Activated CD4-positive, alpha-beta T cell treated with anti-CD3 and anti-CD28 coated beads, Interleukin-2, amount 50 U/mL, for 16 hours (primary cell): ENCODE measurements at regions not wholly inside any gene's neighbourhood (a gene's known extent, or its start where the extent isn't known, plus 50 kb on each side); places are given as distances from the start of the nearest gene placed in this dataset.
A peak's percentile ranks its signal among the peaks of the same experiment; 100 is the strongest.

Experiments
- DNase-seq: peaks from one replicate; pipeline ENCODE4 v3.0.0-alpha.2; 2020

DNA sequence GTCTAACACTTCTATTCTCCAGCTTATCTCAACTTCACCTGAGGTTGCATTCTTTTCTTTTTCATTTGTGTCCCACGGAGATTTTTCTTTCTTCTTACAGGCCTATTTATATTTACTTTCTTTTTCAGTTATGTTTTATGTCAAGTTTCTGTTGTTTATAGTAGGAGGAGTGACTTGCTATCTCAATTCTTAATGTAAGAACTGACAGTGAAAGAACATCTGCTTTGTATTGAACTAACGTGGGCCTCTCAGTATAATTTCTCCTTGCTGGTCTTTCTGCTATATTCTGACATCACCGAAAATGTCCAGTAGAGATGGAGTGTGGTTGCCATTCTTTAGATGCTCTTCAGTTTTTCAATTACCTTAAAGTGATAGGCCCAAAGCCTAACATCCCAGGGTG lies 521.7 kb downstream of the EPM2A start:
- DNase-seq = no peak

DNA sequence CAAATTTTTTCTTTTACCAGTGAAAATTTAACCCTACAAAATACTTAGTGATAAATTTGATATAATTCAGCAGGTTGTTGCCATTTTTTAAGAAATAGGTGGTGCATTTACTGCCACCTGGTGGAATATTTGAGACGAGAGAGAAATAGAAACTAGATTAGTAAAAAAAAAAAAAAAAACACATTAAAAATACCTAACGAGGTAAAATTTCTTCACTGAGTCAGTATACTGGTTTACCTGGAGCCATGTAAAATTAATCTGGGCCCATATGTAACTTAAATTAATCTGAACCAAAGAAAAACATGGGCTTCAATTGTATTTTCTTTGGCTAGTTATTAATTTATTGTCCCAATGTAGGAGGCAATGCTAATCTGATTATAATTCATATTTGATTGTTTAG lies 520.8 kb downstream of the EPM2A start:
- peak; percentile 50 for DNase-seq

DNA sequence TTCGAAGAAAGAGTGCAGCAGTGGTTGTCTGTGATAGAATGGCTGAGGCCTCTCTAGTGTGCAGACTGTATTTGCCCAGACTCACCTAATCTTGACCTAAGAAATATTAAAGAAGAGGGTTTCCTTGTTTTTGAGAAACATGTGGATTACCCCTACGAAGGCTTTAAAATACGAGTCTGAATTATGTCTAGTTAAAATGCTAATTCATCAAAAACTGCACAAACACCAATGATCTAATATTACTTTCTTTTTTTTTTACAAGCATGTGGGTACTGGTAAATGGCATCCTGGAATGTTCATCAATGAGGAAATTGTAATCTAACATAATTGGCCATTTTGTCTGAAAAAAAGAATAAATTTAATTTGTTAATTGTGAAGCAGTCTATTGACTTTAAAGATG lies 510.9 kb downstream of the EPM2A start:
- no peak for DNase-seq

DNA sequence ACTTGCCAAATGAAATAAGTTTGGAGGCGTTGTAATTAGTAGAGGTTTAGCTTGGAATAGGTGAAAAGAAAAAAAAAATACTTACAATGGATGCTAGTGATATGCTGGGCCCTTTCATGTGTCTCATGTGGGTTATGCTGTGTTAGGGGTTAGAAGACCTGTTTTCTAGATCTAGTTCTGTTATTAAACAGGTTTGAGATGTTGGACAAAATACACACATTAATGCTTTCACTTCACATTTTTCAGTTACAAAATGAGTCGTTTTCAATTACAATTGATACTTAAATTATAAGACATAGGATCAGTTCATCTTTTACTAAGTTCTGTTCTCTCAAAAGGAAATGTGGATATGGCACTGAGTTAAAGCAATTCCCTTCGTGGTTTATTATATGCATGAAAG lies 509.8 kb downstream of the EPM2A start:
- no peak for DNase-seq

DNA sequence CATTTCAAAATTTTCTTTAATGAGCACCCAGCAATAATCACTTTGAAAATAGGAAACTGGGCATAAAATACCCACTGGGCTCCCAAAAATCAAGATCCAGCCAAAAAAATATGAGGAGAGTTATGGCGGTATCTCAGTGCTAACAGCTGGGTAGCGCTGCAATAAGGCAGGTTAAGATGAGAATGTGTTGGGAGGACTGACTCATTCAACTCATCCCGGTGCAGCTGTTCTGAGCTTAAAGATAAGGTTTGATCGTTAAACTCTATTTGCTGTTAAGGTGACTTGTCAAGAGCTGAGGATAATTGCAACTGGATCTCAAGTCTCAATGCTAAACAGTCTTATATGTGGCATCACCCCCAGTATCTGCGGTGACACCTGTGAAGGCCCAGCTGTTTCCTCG lies 507.7 kb downstream of the EPM2A start:
- DNase-seq = no peak

DNA sequence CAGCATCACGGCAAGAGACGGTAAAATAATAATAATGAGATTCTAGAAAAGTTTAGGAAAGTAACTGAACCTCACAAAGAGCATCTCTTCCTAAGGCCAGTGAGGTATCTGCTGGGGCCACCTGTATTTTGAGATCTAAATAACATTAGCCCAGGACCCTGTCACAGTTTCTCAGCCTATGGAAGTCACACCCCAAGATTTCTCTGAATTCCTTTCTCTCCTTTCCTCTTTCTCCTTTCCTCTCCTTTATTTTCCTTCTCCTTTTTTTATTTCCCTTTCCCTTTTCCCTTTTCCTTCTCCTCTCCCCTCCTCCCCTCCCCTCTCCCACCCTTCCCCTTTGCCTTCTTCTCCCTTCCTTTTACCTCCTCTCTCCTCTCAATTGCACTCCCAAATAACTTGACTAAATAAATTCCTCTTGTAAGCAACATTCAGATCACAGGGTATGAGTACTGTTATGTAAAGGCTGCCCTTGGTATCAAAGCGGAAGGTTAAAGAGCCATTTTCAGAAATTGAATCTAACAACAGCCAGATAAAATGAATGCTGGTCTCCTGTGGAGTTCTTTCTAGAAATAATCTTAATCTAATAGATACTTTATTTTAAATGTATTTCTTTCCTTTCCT lies 506.2 kb downstream of the EPM2A start:
- no peak for DNase-seq

DNA sequence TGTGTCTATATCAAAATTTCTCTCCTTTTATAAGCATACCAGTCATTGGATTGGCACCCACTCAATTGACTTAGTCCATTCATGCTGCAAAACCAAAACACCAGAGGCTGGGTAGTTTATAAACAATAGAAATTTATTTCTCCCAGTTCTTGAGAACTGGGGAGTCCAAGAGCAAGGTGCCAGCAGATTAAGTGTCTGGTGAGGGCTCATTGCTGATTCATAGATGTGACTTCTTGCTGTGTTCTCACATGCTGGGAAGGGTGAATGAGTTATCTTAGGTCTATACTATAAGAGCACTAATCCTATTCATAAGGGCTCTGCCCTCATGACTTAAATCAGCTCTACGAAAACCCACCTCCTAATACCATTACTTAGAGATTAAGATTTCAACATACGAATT lies 501.4 kb downstream of the EPM2A start:
- DNase-seq = no peak

DNA sequence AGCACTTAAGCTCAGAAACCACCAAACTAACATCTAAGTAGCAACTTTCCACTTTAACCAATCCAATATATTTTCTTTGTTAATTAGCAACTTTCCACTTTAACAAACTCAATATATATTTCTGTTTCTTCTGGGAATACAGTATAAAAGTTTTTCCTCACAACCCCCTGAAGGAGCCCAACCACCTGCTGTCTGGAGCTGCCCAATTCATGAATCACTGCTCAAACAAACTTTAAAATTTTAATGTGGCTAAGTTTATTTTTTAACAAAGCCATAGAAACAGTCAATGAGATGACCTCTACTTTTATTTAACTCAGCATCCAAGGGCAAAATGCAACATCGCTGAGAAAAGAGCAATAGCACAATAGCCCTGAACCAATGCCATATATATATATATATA lies 500.1 kb downstream of the EPM2A start:
- no peak for DNase-seq

DNA sequence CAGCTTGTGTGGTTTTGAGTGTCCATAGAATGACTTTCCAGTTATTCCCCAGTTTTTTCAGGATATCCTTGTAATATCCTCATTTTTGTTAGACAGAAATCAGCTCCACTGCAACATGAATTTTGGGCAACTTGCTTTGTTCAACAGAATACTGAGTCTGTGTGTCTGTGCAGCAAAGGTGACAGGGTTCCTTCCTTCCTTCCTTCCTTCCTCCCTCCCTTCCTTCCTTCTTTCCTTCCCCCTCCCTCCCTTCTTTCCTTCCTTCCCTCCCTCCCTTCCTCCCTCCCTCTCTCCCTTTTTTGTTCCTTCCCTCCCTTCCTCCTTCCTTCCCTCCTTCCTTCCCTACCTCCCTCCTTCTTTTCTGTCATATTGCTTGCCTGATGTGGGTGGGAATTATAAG lies 496.5 kb downstream of the EPM2A start:
- no peak for DNase-seq

DNA sequence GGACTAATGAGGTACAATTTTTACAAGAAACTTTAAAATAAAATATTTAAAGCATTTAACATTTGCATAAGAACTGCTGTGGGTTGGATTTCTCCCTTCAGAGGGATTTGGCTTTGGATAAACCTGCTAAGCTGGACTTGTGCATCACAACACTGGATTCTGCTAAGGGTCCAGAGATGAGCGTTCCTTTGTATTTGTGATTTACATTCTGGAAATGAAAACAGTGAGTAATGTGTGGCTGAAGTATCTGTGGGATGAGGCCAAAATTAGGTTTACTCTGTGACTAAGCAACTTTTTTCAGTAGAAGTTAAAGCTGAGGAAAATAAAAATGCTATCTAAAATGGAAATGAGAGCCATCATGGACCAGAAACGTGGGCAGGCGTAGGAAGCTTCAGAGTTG lies 494.3 kb downstream of the EPM2A start:
- no peak for DNase-seq

DNA sequence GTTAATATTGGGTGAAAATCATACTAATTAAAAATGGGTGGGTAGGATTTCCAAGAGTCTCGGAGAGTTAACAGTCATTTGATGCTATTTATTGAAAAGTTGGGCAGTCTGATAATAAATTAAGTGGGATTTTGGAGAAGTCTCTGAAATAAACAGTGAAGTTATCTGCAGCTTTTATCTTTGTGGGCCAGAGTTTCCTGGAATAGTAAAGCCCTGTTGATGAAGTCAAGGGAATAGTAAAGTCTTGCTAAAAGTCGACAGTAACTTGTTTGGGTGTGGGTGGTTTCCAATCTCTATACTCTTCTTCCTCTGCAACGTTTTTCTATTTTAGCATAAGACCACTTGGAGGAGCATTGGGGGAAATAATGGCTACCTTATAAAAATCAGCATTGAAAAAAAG lies 493.6 kb downstream of the EPM2A start:
- no peak for DNase-seq

DNA sequence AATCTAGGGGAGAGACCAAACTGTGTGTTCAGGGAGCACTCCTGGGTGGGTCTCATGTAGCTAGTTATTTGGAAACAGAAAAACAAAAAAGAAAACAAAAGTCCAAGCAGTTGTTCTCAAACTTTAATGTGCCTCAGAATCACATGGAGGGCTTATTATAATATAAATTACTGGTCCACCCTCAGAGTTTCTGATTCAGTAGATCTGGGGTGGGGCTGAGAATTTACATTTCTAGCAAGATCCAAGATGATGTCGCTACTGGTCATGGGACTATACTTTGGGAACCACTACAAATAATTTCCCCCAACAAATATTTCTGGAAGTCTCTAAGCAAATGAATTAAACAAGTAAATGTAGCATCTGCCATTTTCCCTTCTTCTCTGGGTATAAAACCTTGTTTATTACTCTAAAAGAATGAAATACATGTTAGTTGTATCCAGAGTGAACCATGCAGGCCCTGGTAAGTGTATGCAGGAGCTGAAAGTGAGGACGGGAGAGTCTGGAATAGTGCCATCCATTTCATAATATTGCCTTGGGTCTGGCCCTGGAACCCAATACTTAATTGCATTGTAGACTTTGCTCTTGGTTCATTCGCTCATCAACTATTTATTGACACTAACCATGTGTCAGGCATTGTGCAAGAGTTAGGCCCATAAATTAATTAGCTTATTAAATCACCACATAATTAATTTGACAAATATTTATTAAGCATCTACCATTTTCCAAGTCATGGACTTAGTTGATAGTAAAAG lies 490.8 kb downstream of the EPM2A start:
- no peak for DNase-seq

DNA sequence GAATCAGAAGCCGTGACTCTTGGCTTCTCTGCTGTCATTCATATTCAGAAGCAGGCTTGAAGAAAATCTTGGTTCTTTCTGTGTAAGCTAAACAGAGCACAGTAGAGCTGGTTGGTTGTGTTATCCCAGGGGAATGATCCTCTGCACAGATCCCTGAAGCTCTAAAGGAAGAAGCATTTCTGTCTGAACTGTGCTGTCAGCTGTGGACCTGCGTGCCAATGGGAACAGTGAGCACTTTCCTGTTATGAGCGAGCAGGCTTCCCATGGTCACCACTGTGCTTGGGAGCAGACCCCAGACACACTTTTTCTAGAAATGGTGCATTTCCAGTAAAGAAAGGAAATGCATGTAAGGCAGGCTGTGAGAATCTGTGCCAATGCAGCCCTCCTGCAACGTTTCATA lies 490.2 kb downstream of the EPM2A start:
- DNase-seq = no peak

DNA sequence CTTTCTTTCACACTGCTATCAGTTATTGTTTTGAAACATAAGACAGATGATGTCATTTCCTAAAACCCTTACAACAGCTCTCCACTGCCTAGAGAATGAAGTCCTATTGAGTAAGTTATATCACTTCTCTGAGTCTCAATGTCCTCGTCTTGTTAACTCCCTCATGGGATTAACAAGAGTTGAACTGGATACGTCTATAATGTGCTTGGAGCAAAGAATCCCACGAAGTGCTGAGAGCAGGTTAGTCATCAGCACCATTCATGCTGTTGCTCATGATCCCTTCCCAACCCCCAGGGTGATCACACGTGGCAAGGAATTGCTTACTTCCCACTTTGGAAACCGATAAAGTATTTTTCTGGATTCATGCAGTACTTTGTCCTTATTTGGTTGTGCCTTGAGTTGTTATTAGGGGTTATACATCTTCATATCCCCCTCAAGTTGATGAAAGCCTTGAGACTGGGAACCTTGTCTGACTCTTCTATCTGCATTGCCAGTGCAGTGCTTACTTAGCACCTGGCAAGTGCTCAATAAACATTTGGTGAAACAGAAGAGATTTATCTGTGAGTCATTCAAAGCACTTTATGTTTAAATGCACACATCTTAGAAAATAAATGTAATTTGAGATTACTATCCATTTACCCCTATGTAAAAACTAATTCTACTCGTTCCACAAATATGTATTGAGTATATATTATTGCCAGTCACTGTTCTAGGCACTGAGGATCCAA lies 487.5 kb downstream of the EPM2A start:
- DNase-seq = no peak

DNA sequence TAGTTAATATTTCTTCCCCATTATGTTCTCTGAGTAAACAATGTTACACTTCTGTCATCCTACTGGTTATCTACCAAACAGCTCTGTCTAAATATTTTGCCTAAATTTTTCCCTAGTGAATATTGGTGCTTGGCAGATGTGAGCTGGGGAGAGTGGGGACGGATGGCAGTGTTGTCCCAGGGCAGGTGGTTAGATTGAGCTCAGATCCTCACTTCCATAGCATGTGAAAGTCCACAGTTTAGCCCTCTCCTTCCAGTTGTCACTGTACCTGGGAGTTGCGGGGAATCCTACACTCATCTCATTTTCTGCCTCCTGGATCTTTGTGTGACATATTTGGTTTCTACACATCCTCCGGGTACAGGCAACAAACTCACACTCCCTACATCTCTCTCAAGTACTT lies 484.9 kb downstream of the EPM2A start:
- DNase-seq = no peak

DNA sequence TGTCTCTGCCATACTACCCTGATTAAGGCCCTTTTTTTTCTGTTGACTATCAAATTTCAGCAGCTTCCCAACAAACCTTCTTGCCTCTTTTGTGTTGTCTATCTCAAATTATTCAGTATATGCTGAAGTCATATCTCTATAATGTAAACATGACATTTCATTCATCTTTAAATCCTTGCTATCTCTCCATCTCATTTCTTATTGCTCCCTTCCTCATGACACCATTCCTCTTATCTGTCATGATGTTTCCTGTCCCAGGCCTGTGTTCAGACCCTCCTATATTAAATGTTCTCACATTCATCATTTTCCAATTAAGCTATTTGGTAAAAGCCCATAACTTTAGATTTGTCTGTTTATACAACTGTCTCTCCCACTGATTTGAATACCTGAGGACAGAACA lies 482.6 kb downstream of the EPM2A start:
- no peak for DNase-seq

DNA sequence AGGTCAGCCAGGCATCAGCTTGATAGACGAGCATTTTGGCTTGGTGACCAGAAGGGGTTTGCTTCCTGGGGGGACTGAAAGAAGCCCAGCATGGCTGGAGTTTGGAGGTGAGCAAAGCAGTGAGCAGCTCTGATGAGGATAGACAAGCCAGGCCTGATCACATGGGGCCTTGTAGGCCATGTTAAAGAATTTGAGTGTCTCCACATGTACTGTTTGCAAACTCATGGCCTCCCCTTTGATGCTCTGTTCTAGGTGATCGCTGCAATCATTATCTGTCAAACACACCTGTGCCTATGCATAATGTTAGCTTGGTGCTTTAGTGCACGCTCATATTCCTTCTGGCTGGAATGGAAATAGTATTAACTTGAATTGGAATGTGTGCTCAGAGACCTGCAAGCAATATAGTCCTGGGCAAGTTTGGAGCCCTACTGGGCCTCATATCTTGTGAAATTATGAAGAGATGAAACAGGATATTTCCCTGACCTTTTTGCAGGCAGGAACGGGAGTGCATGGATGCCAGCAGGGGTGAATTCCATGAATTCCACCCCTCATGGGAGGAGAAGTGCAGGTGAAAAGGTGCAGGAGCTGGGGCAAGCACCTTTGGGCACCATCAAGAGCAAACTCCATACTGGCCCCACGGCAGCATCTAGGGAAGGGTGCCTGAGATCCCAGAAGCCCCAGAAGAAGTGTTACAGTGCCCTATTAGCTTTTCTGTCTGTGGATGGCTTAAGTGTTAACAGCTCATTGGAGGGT lies 480.5 kb downstream of the EPM2A start:
- no peak for DNase-seq

DNA sequence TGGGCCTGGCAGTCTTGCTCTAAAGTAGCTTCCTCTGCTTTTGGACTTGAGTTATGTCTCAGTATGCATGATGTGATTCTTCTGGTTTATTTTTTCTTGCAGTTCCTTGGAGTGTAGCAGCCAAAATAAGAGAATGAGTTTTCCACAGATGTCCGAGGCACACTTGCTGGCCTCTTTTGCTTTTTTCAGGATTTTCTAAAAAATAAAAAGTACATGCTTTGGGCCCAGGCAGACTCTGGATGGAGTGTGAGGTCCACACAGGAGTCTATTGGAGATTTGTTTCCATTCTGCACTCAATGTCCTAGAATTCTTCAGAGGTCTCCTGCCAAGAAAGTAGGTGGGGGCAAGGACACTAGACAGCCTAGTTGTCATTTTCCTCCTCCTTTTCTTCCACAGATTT lies 477.6 kb downstream of the EPM2A start:
- DNase-seq = no peak

DNA sequence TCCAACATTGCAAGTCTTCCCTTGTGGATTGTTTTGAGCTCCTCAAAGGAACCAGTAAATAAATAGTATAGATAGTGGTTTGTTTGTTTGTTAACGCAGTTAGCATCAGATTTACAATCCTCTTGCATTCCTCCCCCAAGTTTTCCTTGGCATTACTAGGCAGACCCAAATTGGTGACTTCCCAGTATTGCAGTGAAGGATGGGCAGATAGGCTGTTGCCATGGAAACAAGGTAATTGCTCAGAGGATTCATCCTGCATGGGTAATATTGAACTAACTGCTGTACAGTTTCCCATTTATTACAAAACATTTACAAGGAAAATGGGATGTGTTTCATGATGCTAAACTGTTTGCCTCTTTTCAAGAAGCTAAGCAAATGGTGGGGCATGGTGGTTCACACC lies 477.2 kb downstream of the EPM2A start:
- DNase-seq = no peak

DNA sequence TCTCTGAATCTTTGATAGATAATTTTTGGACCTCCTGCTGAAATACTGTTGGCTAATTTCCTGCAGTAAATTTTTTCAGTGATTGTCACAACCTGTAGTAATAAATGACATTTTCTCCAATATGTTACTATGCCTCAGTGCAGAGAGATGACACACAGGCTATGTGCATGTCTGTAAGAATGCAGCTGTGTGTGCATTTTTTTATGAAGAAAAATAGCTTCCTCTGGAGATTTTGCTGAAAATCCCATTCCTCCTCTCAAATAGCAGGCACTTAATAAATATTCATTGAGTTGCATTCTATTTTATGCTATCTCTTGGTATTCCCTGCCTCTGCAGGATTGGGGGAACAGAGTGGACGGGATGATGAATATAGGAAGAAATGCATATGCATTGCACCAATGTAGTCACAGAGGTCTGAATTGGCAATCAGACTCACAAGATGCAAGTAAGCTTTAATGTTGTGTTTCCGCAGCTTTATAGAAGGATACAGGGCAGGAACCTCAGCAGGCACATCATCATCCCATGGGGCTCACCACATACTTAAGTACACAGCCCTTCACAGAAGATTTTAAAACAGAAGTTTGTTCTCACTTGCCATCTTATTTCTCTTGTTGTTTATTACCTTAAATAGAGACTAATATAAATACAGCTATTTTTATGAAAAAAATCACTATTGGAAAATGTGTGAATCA lies 474.7 kb downstream of the EPM2A start:
- no peak for DNase-seq

DNA sequence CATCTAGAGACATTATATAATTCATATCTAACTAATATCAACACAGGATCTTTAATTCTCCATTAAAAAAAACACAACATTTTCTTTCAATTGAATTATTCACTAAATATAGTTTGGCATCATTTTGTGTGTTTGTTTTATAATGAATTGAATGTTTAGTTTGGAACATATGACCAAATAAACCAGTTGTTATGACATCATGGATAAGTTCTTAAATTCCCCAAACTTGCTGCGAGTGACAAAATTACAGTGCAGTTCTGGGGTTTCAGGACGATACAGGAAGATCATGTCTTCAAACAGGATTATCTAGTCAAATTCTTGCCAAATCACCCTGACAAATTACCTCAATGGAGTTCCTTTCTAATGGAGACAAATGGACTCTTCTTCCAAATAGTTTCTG lies 473.6 kb downstream of the EPM2A start:
- no peak for DNase-seq

DNA sequence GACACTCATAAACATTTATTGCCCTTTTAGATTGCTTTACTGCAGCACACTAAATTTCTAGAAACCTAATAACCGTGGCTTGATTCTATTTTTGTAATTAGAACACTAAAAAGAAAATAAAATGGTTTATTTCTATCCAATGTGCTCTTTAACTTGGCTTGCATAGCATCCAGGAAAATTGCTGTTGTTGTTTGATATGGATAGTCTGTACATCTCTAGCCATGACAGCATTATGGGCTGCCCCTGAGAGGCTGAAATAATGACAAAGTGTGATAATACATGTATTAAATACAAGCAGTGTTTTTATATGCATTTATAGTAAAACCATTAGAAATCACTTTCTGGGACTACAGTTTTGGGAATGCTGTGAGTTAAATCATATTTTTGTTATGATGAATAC lies 472.5 kb downstream of the EPM2A start:
- no peak for DNase-seq

DNA sequence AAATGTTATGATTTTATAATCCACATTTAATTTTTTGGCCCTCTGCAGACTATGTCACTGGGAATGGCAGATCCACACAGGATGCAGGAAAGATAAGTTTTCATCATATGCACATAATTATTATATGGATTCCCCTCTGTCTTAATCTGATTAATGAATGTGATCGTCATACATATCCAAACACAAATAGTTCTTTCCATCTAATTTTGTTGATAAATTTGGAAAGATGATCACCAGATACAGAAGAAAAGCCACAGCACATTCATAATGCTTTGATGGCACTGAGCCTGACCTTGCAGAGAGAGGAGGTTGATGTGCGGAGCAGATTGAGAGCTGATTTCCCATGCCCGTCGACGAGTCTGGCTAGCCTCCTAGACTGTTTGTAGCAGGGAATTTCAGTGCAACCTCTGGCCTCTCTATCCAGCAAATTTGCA lies 471.5 kb downstream of the EPM2A start:
- DNase-seq = no peak
